ENCODE measurements at regions not wholly inside any gene's neighbourhood (a gene's known extent, or its start where the extent isn't known, plus 50 kb on each side); places are given as distances from the start of the nearest gene placed in this dataset.

DNA sequence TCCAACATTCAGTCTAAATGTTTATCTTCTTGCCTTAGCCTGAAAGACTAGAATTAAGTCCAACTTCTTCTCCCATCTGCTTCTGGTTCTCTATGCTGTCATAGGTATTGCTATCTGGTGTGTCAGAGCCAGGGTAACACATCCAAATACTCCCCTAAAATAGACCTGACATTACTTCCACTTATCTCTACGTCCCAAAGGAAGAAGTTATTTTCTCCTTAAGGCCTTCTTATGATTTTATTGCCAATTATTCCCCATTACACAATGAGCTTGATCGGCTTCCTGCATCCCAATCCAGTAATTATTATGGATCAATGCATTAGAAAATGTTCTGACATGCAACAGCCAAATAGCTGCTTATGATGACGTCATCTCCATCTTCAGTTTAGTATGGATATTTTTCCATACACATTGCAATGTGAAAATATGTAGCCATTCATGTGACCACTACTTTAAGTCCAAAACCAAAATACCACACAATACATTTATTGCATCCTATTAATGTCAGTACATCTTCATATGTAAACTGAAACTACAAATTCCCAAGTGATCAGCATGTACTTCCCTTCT lies 555.5 kb downstream of the MAT2B start:
- DNase-seq: no peak
- Histone ChIP-seq H3K4me1 (ENCODE audit: control insufficient read depth in 2 of 2, insufficient read depth in 2 of 2, low read length in 2 of 2) (no peaks in the 10 kb centered on the region), H3K4me3 (ENCODE audit: control extremely low read depth in 1 of 5, extremely low read depth in 1 of 5, insufficient read depth in 1 of 5, low read depth in 2 of 5, low read length in 4 of 5) (no peak overlapping the region), H3K27ac (ENCODE audit: low read length in 2 of 2) (no peak overlapping the region), H4K20me1 (ENCODE audit: control insufficient read depth, insufficient read depth, low read length, poor library complexity, severe bottlenecking) (no peaks in the 10 kb centered on the region), H2AFZ (ENCODE audit: insufficient read depth, low read depth, low read length, poor library complexity, severe bottlenecking) (no peak overlapping the region), H3K27me3 (replicated peaks in 1 of 4; ENCODE audit: control extremely low read depth in 1 of 4, control insufficient read depth in 3 of 4, insufficient read depth in 4 of 4, low read length in 3 of 4) (no peaks in the 10 kb centered on the region), H3K36me3 (replicated peaks in 1 of 2; ENCODE audit: control extremely low read depth in 1 of 2, control insufficient read depth in 1 of 2, extremely low read depth in 1 of 2, insufficient read depth in 2 of 2, low read length in 1 of 2) (no peaks in the 10 kb centered on the region), H3K9ac (ENCODE audit: low read length) (no peak overlapping the region), H3K4me2 (replicated peaks; ENCODE audit: low read depth, low read length, poor library complexity, severe bottlenecking) (no peak overlapping the region), H3K9me3 (ENCODE audit: control extremely low read depth in 1 of 3, control insufficient read depth in 2 of 3, insufficient read depth in 1 of 3, low read length in 2 of 3) (no peaks in the 10 kb centered on the region), H3K79me2 (ENCODE audit: control insufficient read depth, insufficient read depth, low read length) (no peaks in the 10 kb centered on the region)
- CTCF ChIA-PET: no interaction called here
- TF ChIP-seq, protein P1, sequence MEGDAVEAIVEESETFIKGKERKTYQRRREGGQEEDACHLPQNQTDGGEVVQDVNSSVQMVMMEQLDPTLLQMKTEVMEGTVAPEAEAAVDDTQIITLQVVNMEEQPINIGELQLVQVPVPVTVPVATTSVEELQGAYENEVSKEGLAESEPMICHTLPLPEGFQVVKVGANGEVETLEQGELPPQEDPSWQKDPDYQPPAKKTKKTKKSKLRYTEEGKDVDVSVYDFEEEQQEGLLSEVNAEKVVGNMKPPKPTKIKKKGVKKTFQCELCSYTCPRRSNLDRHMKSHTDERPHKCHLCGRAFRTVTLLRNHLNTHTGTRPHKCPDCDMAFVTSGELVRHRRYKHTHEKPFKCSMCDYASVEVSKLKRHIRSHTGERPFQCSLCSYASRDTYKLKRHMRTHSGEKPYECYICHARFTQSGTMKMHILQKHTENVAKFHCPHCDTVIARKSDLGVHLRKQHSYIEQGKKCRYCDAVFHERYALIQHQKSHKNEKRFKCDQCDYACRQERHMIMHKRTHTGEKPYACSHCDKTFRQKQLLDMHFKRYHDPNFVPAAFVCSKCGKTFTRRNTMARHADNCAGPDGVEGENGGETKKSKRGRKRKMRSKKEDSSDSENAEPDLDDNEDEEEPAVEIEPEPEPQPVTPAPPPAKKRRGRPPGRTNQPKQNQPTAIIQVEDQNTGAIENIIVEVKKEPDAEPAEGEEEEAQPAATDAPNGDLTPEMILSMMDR (IDR thresholded peaks at IDR 0.05): no peak
- TF ChIP-seq EZH2 (IDR thresholded peaks at IDR 0.05; ENCODE audit: borderline replicate concordance, insufficient read depth, low read depth, low read length, poor library complexity, severe bottlenecking): no peak
- H3K9me3 Mint-ChIP-seq (ENCODE audit: insufficient read depth): no peaks in the 10 kb centered on the region
- no peak for ATAC-seq (ENCODE audit: low read depth)
- no peaks in the 10 kb centered on the region for H3K4me1 Mint-ChIP-seq
- no peak overlapping the region for H3K27ac Mint-ChIP-seq
- H3K4me3 Mint-ChIP-seq: no peak overlapping the region
- intact Hi-C loops (cut with micrococcal nuclease): no loop called here
- no peaks in the 10 kb centered on the region for H3K27me3 Mint-ChIP-seq
- POLR2A ChIA-PET: no interaction called here
- 60% methylated on average over 1 of the region's 3 CpGs for WGBS (ENCODE audit: insufficient coverage)

DNA sequence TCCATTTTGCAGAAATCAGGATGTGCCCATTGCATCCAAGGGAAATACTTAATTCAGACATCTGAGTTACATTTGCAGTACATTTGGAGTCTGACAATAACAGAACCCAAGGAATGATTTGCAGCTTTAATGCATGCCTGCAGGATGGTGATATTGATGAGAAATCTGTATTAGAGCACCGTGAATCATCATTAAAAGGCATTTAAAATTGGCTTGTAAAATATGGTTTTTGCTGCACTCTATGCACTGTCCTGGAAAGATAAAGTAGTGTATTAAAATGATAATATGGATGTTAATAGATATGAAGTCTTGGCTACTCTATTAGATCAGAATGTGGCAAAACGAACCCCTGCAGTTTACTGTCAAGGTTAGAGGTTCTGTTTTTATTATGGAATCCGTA lies 556.9 kb downstream of the MAT2B start:
- no peak overlapping the region for H3K4me2 ChIP-seq (replicated peaks; ENCODE audit: low read depth, low read length, poor library complexity, severe bottlenecking)
- no peaks in the 10 kb centered on the region for H3K4me1 ChIP-seq (ENCODE audit: control insufficient read depth in 2 of 2, insufficient read depth in 2 of 2, low read length in 2 of 2)
- DNase-seq: no peak
- no peaks in the 10 kb centered on the region for H3K27me3 ChIP-seq (replicated peaks in 1 of 4; ENCODE audit: control extremely low read depth in 1 of 4, control insufficient read depth in 3 of 4, insufficient read depth in 4 of 4, low read length in 3 of 4)
- ChIA-PET POLR2A (no interaction called here), CTCF (interaction anchor here (1.2 kb wide), 1 partner anchor 366 kb away, joined by 3 read pairs; no protein-coding TSS in a partner anchor)
- intact Hi-C loops (cut with micrococcal nuclease): no loop called here
- H3K4me3 ChIP-seq (ENCODE audit: control extremely low read depth in 1 of 5, extremely low read depth in 1 of 5, insufficient read depth in 1 of 5, low read depth in 2 of 5, low read length in 4 of 5): no peak overlapping the region
- no peak for ATAC-seq (ENCODE audit: low read depth)
- 67% methylated on average over 2 of the region's 3 CpGs for WGBS (ENCODE audit: insufficient coverage)
- Mint-ChIP-seq H3K27ac (no peak overlapping the region), H3K9me3 (ENCODE audit: insufficient read depth) (no peaks in the 10 kb centered on the region), H3K27me3 (no peaks in the 10 kb centered on the region), H3K4me1 (no peaks in the 10 kb centered on the region), H3K4me3 (no peak overlapping the region)
- no peak overlapping the region for H3K9ac ChIP-seq (ENCODE audit: low read length)
- no peak for TF ChIP-seq EZH2 (IDR thresholded peaks at IDR 0.05; ENCODE audit: borderline replicate concordance, insufficient read depth, low read depth, low read length, poor library complexity, severe bottlenecking)
- TF ChIP-seq, protein P1 (IDR thresholded peaks at IDR 0.05): no peak
- no peak overlapping the region for H3K27ac ChIP-seq (ENCODE audit: low read length in 2 of 2)
- H2AFZ ChIP-seq (ENCODE audit: insufficient read depth, low read depth, low read length, poor library complexity, severe bottlenecking): no peak overlapping the region
- no peaks in the 10 kb centered on the region for H4K20me1 ChIP-seq (ENCODE audit: control insufficient read depth, insufficient read depth, low read length, poor library complexity, severe bottlenecking)
- no peaks in the 10 kb centered on the region for H3K9me3 ChIP-seq (ENCODE audit: control extremely low read depth in 1 of 3, control insufficient read depth in 2 of 3, insufficient read depth in 1 of 3, low read length in 2 of 3)
- no peaks in the 10 kb centered on the region for H3K79me2 ChIP-seq (ENCODE audit: control insufficient read depth, insufficient read depth, low read length)
- H3K36me3 ChIP-seq (replicated peaks in 1 of 2; ENCODE audit: control extremely low read depth in 1 of 2, control insufficient read depth in 1 of 2, extremely low read depth in 1 of 2, insufficient read depth in 2 of 2, low read length in 1 of 2): no peaks in the 10 kb centered on the region
